B cell (primary cell): ENCODE measurements at regions not wholly inside any gene's neighbourhood (a gene's known extent, or its start where the extent isn't known, plus 50 kb on each side); places are given as distances from the start of the nearest gene placed in this dataset.

ENCODE experiments used
- EZH2 ChIP-seq: IDR thresholded peaks from 2 replicates; pipeline ENCODE4 v1.6.1; 2012; ENCODE audit warnings: borderline replicate concordance, low read depth, mild to moderate bottlenecking, moderate library complexity, low read length; ENCODE audit not compliant: insufficient read depth, poor library complexity, severe bottlenecking
- TF ChIP-seq, protein P1 (sequence below): fragments of 200-600 bp; IDR thresholded peaks from one replicate; pipeline ENCODE4 v1.8.0; 2022; ENCODE audit warnings: antibody characterized with exemption, mild to moderate bottlenecking

GRCh38 chr5:156042726-156043125, 284.2 kb upstream of the SGCD start:
- TF ChIP-seq, protein P1, sequence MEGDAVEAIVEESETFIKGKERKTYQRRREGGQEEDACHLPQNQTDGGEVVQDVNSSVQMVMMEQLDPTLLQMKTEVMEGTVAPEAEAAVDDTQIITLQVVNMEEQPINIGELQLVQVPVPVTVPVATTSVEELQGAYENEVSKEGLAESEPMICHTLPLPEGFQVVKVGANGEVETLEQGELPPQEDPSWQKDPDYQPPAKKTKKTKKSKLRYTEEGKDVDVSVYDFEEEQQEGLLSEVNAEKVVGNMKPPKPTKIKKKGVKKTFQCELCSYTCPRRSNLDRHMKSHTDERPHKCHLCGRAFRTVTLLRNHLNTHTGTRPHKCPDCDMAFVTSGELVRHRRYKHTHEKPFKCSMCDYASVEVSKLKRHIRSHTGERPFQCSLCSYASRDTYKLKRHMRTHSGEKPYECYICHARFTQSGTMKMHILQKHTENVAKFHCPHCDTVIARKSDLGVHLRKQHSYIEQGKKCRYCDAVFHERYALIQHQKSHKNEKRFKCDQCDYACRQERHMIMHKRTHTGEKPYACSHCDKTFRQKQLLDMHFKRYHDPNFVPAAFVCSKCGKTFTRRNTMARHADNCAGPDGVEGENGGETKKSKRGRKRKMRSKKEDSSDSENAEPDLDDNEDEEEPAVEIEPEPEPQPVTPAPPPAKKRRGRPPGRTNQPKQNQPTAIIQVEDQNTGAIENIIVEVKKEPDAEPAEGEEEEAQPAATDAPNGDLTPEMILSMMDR = no peak
- TF ChIP-seq EZH2 = no peak
